Fibroblast of the aortic adventitia (primary cell): ENCODE measurements at regions not wholly inside any gene's neighbourhood (a gene's known extent, or its start where the extent isn't known, plus 50 kb on each side); places are given as distances from the start of the nearest gene placed in this dataset.

ENCODE experiments used
- DNase-seq: peaks from one replicate; pipeline ENCODE4 v3.0.0-alpha.2; 2010; ENCODE audit warnings: low read depth
- H3K4me3 ChIP-seq: 2 replicates; pipeline ENCODE4 v1.5.1; 2011; ENCODE audit warnings: low read depth, mild to moderate bottlenecking, control low read depth, low read length, moderate library complexity
- TF ChIP-seq, protein P1 (sequence below): IDR thresholded peaks from 2 replicates; pipeline ENCODE4 v1.5.1; 2011; ENCODE audit warnings: mild to moderate bottlenecking, low read length, control low read depth, inconsistent platforms; ENCODE audit not compliant: insufficient read depth

DNA sequence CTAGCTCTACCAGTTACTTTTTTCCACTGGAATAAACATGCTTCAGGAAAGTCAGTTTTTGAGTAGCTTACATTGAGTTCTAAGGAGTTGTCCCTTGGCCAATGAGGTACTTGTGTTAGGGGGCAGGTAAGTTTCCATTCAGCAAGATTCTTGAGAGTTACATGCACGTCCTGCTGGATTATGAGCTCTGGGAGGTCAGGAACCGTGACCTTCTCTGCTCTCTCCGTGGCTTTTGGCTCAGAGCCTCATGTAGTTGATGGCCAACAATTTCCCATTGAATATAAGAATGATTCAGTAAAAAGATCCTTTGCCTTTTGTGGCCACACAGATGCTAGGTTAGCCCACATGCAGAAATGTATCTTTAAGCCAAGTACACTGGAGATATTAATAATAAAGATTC, 181.8 kb upstream of the RALGAPA2 start:
- TF ChIP-seq, protein P1, sequence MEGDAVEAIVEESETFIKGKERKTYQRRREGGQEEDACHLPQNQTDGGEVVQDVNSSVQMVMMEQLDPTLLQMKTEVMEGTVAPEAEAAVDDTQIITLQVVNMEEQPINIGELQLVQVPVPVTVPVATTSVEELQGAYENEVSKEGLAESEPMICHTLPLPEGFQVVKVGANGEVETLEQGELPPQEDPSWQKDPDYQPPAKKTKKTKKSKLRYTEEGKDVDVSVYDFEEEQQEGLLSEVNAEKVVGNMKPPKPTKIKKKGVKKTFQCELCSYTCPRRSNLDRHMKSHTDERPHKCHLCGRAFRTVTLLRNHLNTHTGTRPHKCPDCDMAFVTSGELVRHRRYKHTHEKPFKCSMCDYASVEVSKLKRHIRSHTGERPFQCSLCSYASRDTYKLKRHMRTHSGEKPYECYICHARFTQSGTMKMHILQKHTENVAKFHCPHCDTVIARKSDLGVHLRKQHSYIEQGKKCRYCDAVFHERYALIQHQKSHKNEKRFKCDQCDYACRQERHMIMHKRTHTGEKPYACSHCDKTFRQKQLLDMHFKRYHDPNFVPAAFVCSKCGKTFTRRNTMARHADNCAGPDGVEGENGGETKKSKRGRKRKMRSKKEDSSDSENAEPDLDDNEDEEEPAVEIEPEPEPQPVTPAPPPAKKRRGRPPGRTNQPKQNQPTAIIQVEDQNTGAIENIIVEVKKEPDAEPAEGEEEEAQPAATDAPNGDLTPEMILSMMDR: no peak
- no peak overlapping the region for H3K4me3 ChIP-seq
- DNase-seq: no peak

DNA sequence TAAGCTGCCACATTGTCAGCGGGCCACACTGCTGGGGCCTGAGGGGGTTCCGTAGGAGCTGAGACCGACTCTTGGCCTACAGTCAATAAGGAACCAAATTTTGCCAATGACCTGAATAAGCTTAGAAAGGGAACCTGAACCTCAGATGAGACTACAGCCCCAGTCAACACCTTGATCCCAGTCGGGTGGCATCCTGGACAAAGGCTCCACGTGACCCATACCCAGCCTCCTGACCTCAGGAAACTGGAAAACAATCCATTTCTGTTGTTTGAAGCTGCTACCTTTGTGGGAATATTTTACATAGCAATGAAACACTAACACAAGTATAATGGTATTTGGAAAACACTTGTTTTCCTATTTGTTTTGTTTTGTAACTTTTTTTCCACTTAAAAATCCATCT, 179.9 kb upstream of the RALGAPA2 start:
- DNase-seq: no peak
- H3K4me3 ChIP-seq: no peak overlapping the region
- TF ChIP-seq, protein P1: no peak

DNA sequence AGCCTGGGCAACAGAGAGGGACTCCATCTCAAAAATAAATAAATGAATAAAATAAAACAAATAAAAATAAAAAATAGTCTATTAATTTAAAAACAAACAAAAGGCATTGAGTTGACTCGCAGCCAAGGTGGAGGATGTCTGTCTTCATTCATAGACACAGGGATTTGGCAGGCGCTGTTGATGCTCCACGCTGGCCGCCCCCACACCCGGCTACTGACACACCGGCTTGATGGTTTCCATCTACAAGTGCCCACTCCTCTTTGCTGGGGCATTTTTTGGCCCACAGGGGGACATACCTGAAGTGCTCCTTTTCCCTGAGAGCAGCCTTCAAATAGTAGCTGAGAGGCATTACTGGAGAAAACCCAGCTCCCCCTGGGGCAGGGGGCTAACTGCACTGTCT, 178.3 kb upstream of the RALGAPA2 start:
- no peak overlapping the region for H3K4me3 ChIP-seq
- TF ChIP-seq, protein P1: no peak
- DNase-seq: no peak

DNA sequence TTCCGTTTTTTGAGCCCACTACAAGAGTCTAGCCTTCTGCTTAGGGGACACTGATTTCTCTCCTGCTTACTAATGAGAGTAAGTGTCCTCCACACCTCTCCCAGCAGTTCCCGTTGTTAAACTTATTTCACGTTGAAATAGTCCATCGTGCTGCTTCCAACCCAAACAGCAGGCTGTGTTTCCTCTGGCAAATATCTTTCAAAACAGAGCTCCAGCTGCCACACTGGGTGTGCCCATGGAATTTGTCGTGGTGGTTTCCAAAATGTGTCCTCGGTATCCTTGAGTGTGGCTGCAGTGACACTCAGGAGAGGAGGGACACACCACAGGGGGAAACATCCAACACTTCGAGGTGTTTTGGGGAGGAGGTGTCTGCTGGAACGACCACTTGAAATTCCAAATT, 176.5 kb upstream of the RALGAPA2 start:
- no peak for DNase-seq
- no peak overlapping the region for H3K4me3 ChIP-seq
- TF ChIP-seq, protein P1: no peak

DNA sequence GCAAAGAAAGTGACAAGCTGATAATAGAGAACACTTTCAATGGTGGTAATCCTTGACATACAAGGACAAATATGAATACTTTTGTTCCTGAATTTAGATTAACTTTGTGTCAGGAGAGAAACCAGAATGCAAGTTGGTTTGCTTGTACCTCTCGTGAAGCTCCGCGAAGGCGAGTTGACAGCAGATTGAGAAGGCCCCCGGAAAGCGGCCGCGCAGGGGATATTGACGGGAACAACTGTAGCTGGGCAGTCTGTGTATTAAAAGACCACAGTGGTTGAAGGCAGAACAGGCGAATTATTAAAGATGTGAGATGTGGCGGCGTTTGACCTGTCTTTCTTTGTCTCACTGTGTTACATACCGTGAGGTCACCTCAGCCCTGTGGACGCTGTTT, 175.8 kb upstream of the RALGAPA2 start:
- TF ChIP-seq, protein P1: no peak
- no peak for DNase-seq

DNA sequence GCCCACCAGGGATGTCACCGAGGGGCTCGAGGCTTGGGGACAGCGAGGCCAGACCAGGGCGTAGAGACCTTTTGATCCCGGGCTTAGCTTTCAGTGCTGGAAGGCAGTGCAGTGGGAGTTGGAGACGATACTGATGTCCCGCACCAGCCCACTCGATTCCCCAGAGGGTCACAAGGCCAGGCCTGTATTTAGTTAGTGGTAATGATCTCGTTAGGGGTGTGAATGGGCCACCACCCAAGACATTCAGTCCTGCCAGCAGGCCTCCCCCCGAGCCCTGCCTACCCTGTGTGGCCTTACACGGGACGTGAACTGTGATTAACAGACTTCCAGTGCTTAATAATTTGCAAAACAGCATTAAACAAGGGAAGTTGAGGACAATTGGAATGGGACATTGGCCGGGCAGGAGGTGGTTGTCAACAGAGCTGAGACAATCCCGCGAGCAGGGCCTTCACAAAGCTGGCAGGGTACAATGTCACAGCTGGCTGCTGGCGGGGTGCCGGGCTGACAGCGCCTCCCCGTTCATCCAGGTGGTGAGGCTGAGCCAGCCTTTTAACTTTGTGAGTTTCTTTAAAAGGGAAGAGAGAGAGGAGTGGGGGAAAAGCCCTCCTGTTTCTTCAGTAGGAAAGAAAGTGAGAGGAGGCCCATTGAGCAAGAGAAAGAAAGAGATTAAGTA, 175.3 kb upstream of the RALGAPA2 start:
- no peak for DNase-seq
- TF ChIP-seq, protein P1: no peak
- no peak overlapping the region for H3K4me3 ChIP-seq

More for the DNA sequence above, 175.8 kb upstream of the RALGAPA2 start:
- no peak overlapping the region for H3K4me3 ChIP-seq

DNA sequence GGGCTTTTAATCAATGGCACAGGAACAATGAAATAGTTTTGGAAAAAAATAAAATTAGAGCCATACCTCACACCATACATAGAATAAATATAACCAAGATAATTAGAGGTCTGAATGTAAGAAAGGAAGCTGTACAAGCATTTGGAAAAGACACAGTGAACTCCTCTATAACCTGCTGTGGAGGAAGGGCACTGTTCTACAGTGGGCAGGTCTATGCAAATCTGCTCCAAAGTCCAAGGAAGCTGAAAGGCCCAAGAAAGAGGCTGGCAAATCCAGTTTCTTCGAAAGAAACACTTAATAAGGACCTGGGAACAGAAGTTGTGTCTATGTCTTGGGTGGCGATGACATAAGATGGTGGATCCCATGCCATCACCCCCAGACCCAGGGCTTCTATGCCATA, 169.4 kb upstream of the RALGAPA2 start:
- TF ChIP-seq, protein P1: no peak

More for the DNA sequence above, 169.4 kb upstream of the RALGAPA2 start:
- DNase-seq: no peak
- no peak overlapping the region for H3K4me3 ChIP-seq
